GM23338 (cell line): ENCODE measurements at regions not wholly inside any gene's neighbourhood (a gene's known extent, or its start where the extent isn't known, plus 50 kb on each side); places are given as distances from the start of the nearest gene placed in this dataset.

Experiments used
- ATAC-seq: fragments of 200-7000 bp; cut with Tn5 transposase; 3 replicates; pipeline ENCODE4 v1.9.1; 2020
- DNase-seq: peaks from one replicate; pipeline ENCODE4 v3.0.0-alpha.2; 2015; ENCODE audit warnings: low spot score
- H2AFZ ChIP-seq: fragments of 200-600 bp; sonication (generic); 2 replicates; pipeline ENCODE4 v1.8.0; 2016; ENCODE audit warnings: antibody characterized with exemption, mild to moderate bottlenecking, moderate library complexity
- H3F3A ChIP-seq: fragments of 200-600 bp; sonication (generic); replicated peaks from 2 replicates; pipeline ENCODE4 v1.8.0; 2017; ENCODE audit warnings: antibody characterized with exemption, mixed run types, low read depth
- H3K27ac ChIP-seq: fragments of 200-600 bp; sonication (generic); 2 replicates; pipeline ENCODE4 v1.6.1; 2016; ENCODE audit warnings: low read depth
- H3K27me3 ChIP-seq: fragments of 200-600 bp; sonication (generic); 2 replicates; pipeline ENCODE4 v1.8.0; 2016; ENCODE audit warnings: mild to moderate bottlenecking, mixed run types, moderate library complexity; ENCODE audit not compliant: insufficient read depth
- H3K36me3 ChIP-seq: fragments of 200-600 bp; sonication (generic); 2 replicates; pipeline ENCODE4 v1.8.0; 2016; ENCODE audit warnings: mild to moderate bottlenecking; ENCODE audit not compliant: insufficient read depth
- H3K4me1 ChIP-seq: fragments of 200-600 bp; sonication (generic); 2 replicates; pipeline ENCODE4 v1.8.0; 2016; ENCODE audit warnings: mild to moderate bottlenecking, moderate library complexity; ENCODE audit not compliant: insufficient read depth
- H3K4me2 ChIP-seq: fragments of 200-600 bp; sonication (generic); 2 replicates; pipeline ENCODE4 v1.7.1; 2017; ENCODE audit warnings: mixed run types
- H3K4me3 ChIP-seq: fragments of 200-600 bp; sonication (generic); 2 replicates; pipeline ENCODE4 v1.6.1; 2016; ENCODE audit warnings: mixed run types
- H3K79me2 ChIP-seq: fragments of 200-600 bp; sonication (generic); replicated peaks from 2 replicates; pipeline ENCODE4 v1.8.0; 2017; ENCODE audit warnings: mild to moderate bottlenecking; ENCODE audit not compliant: insufficient read depth
- H3K9me2 ChIP-seq: fragments of 200-600 bp; sonication (generic); 2 replicates; pipeline ENCODE4 v1.8.0; 2017; ENCODE audit not compliant: insufficient read depth
- H4K20me1 ChIP-seq: fragments of 200-600 bp; sonication (generic); replicated peaks from 2 replicates; pipeline ENCODE4 v1.8.0; 2017; ENCODE audit warnings: mild to moderate bottlenecking; ENCODE audit not compliant: insufficient read depth
- H3K27ac Mint-ChIP-seq: 2 replicates; pipeline ENCODE4 v1.8.0; 2020; ENCODE audit warnings: inconsistent platforms, mild to moderate bottlenecking, moderate library complexity, mixed read lengths
- H3K27me3 Mint-ChIP-seq: 3 replicates; pipeline ENCODE4 v1.8.0; 2022; ENCODE audit warnings: low read depth, mild to moderate bottlenecking, moderate library complexity, mixed read lengths, inconsistent platforms; ENCODE audit not compliant: insufficient read depth, poor library complexity
- H3K36me3 Mint-ChIP-seq: 3 replicates; pipeline ENCODE4 v1.8.0; 2021; ENCODE audit warnings: low read depth, mild to moderate bottlenecking, inconsistent platforms, moderate library complexity, mixed read lengths
- H3K4me1 Mint-ChIP-seq: 3 replicates; pipeline ENCODE4 v1.8.0; 2020; ENCODE audit warnings: mild to moderate bottlenecking, inconsistent platforms, mixed read lengths
- H3K4me3 Mint-ChIP-seq: 3 replicates; pipeline ENCODE4 v1.8.0; 2021; ENCODE audit warnings: moderate library complexity, mild to moderate bottlenecking, inconsistent platforms, mixed read lengths
- H3K9me3 Mint-ChIP-seq: 3 replicates; pipeline ENCODE4 v1.8.0; 2020; ENCODE audit warnings: moderate library complexity, mild to moderate bottlenecking, inconsistent platforms, mixed read lengths
- CTCF ChIP-seq, 2 experiments: fragments of 200-600 bp in 1 of 2; sonication (generic) in 1 of 2; conservative IDR thresholded peaks; 2 replicates each; pipeline versions ENCODE4 v1.5.1 to v1.6.1; 2016 to 2017; ENCODE audit warnings: antibody characterized with exemption in 2 of 2, low read depth in 2 of 2, mild to moderate bottlenecking in 2 of 2, moderate library complexity in 1 of 2
- EZH2 ChIP-seq: fragments of 200-600 bp; sonication (generic); IDR thresholded peaks from one replicate; pipeline ENCODE4 v1.8.0; 2017; ENCODE audit warnings: antibody characterized with exemption, mild to moderate bottlenecking, low read depth; ENCODE audit not compliant: unreplicated experiment
- EZH2phosphoT487 ChIP-seq: fragments of 200-600 bp; sonication (generic); IDR thresholded peaks from one replicate; pipeline ENCODE4 v1.8.1; 2018; ENCODE audit warnings: antibody characterized with exemption; ENCODE audit not compliant: unreplicated experiment
- NANOG ChIP-seq: IDR thresholded peaks from 2 replicates; pipeline ENCODE4 v1.6.1; 2016; ENCODE audit warnings: antibody characterized with exemption, borderline replicate concordance
- POLR2AphosphoS5 ChIP-seq: IDR thresholded peaks from 2 replicates; pipeline ENCODE4 v1.6.1; 2016; ENCODE audit warnings: antibody characterized with exemption, low read depth
- STAT1 ChIP-seq: IDR thresholded peaks from one replicate; pipeline ENCODE4 v1.6.1; 2016; ENCODE audit warnings: antibody characterized with exemption; ENCODE audit not compliant: unreplicated experiment
- ZNF462 ChIP-seq: fragments of 250-450 bp; sonication (Bioruptor Pico); IDR thresholded peaks from 2 replicates; pipeline ENCODE4 v1.5.0; 2020; ENCODE audit warnings: mild to moderate bottlenecking, moderate library complexity

- TF ChIP-seq ZNF462 = no peak
- TF ChIP-seq CTCF (conservative IDR thresholded peaks at IDR 0.05; ENCODE audit: low read depth in 2 of 2) = no peak
- TF ChIP-seq EZH2 = no peak
- TF ChIP-seq EZH2phosphoT487 = no peak
- no peak for TF ChIP-seq NANOG
These were observed 146.3 kb downstream of the TM9SF2 start (continued) for GRCh38 chr13:99647596-99647985.

GRCh38 chr13:99646866-99647595, 145.8 kb downstream of the TM9SF2 start:
- Histone ChIP-seq H3K27ac (no peak overlapping the region), H3K36me3 (no peaks in the 10 kb centered on the region), H3K27me3 (no peaks in the 10 kb centered on the region), H3K4me2 (no peak overlapping the region), H3K4me1 (peaks cover 17% of the 10 kb centered on the region), H3K79me2 (no peaks in the 10 kb centered on the region), H3K4me3 (no peak overlapping the region), H2AFZ (no peak overlapping the region), H3F3A (0 out of 2 replicates have a peak, but pooled peaks cover 4% of the 10 kb centered on the region), H3K9me2 (0 out of 2 replicates have a peak, but pooled peaks cover 2% of the 10 kb centered on the region), H4K20me1 (no peaks in the 10 kb centered on the region)
- Mint-ChIP-seq H3K9me3 (no peaks in the 10 kb centered on the region), H3K27me3 (peaks cover 4% of the 10 kb centered on the region), H3K4me1 (peaks cover 20% of the 10 kb centered on the region), H3K27ac (no peak overlapping the region), H3K4me3 (no peak overlapping the region), H3K36me3 (no peaks in the 10 kb centered on the region)
- ATAC-seq = no peak
- DNase-seq = no peak
- TF ChIP-seq POLR2AphosphoS5 (no peak), STAT1 (no peak), ZNF462 (no peak)
